ENCODE measurements at regions not wholly inside any gene's neighbourhood (a gene's known extent, or its start where the extent isn't known, plus 50 kb on each side); places are given as distances from the start of the nearest gene placed in this dataset.

- DNase-seq (ENCODE audit: low read depth in 4 of 4, low spot score in 3 of 4): no peak
These were observed 220.1 kb upstream of the EEA1 start for GRCh38 chr12:93149229-93149628.

GRCh38 chr12:93151079-93151762, 222.1 kb upstream of the EEA1 start:
- no peak for DNase-seq (ENCODE audit: low read depth in 4 of 4, low spot score in 3 of 4)

- DNase-seq (ENCODE audit: low read depth in 4 of 4, low spot score in 3 of 4): no peak
These were observed 223.5 kb upstream of the EEA1 start for GRCh38 chr12:93152617-93153016.

- DNase-seq (ENCODE audit: low read depth in 4 of 4, low spot score in 3 of 4): no peak
These were observed 224.2 kb upstream of the EEA1 start for GRCh38 chr12:93153321-93153720.

- DNase-seq (ENCODE audit: low read depth in 4 of 4, low spot score in 3 of 4): no peak
These were observed 223.5 kb upstream of the NUDT4 start for GRCh38 chr12:93154096-93154728.

GRCh38 chr12:93154753-93155480, 222.8 kb upstream of the NUDT4 start:
- no peak for DNase-seq (ENCODE audit: low read depth in 4 of 4, low spot score in 3 of 4)

- no peak for DNase-seq (ENCODE audit: low read depth in 4 of 4, low spot score in 3 of 4)
These were observed 221.5 kb upstream of the NUDT4 start for GRCh38 chr12:93156086-93156716.

- no peak for DNase-seq (ENCODE audit: low read depth in 4 of 4, low spot score in 3 of 4)
These were observed 220.4 kb upstream of the NUDT4 start for GRCh38 chr12:93157279-93157678.

GRCh38 chr12:93158065-93158843, 219.5 kb upstream of the NUDT4 start:
- DNase-seq (ENCODE audit: low read depth in 4 of 4, low spot score in 3 of 4): no peak

- no peak for DNase-seq (ENCODE audit: low read depth in 4 of 4, low spot score in 3 of 4)
These were observed 214.3 kb upstream of the NUDT4 start for GRCh38 chr12:93163260-93164036.

GRCh38 chr12:93164103-93164880, 213.4 kb upstream of the NUDT4 start:
- no peak for DNase-seq (ENCODE audit: low read depth in 4 of 4, low spot score in 3 of 4)

- DNase-seq (ENCODE audit: low read depth in 4 of 4, low spot score in 3 of 4): no peak
These were observed 212.3 kb upstream of the NUDT4 start for GRCh38 chr12:93165384-93165932.

GRCh38 chr12:93166541-93167307, 211.0 kb upstream of the NUDT4 start:
- no peak for DNase-seq (ENCODE audit: low read depth in 4 of 4, low spot score in 3 of 4)

GRCh38 chr12:93167331-93167730, 210.4 kb upstream of the NUDT4 start:
- no peak for DNase-seq (ENCODE audit: low read depth in 4 of 4, low spot score in 3 of 4)

- no peak for DNase-seq (ENCODE audit: low read depth in 4 of 4, low spot score in 3 of 4)
These were observed 209.8 kb upstream of the NUDT4 start for GRCh38 chr12:93167841-93168492.

- DNase-seq (ENCODE audit: low read depth in 4 of 4, low spot score in 3 of 4): no peak
These were observed 209.0 kb upstream of the NUDT4 start for GRCh38 chr12:93168751-93169150.

GRCh38 chr12:93169536-93169935, 208.2 kb upstream of the NUDT4 start:
- no peak for DNase-seq (ENCODE audit: low read depth in 4 of 4, low spot score in 3 of 4)

- no peak for DNase-seq (ENCODE audit: low read depth in 4 of 4, low spot score in 3 of 4)
These were observed 206.8 kb upstream of the NUDT4 start for GRCh38 chr12:93170928-93171327.
